ENCODE measurements at regions not wholly inside any gene's neighbourhood (a gene's known extent, or its start where the extent isn't known, plus 50 kb on each side); places are given as distances from the start of the nearest gene placed in this dataset.
A peak's percentile ranks its signal among the peaks of the same experiment; 100 is the strongest.

- H3K27ac Mint-ChIP-seq = no peak overlapping the region
- H3K27me3 Mint-ChIP-seq = no peaks in the 10 kb centered on the region
- H3K4me1 Mint-ChIP-seq = no peaks in the 10 kb centered on the region
- no peaks in the 10 kb centered on the region for H3K36me3 Mint-ChIP-seq (ENCODE audit: low read depth)
- intact Hi-C loops (cut with micrococcal nuclease) = no loop called here
- peaks cover 15% of the 10 kb centered on the region for H3K9me3 Mint-ChIP-seq
- no peak overlapping the region for H3K4me3 Mint-ChIP-seq
- DNase-seq = no peak
Measured at GRCh38 chr7:71050492-71050891, 81.5 kb upstream of the GALNT17 start.

GRCh38 chr7:71055504-71055903 is 76.4 kb upstream of the GALNT17 start:
- Mint-ChIP-seq H3K27ac (no peak overlapping the region), H3K27me3 (no peaks in the 10 kb centered on the region), H3K4me3 (no peak overlapping the region), H3K9me3 (peaks cover 5% of the 10 kb centered on the region), H3K36me3 (ENCODE audit: low read depth) (no peaks in the 10 kb centered on the region), H3K4me1 (no peaks in the 10 kb centered on the region)
- intact Hi-C loops (cut with micrococcal nuclease) = no loop called here
- no peak for DNase-seq

GRCh38 chr7:71077743-71078476 is 54.0 kb upstream of the GALNT17 start:
- H3K27ac Mint-ChIP-seq = no peak overlapping the region
- no peaks in the 10 kb centered on the region for H3K4me1 Mint-ChIP-seq
- peaks cover 23% of the 10 kb centered on the region for H3K9me3 Mint-ChIP-seq
- DNase-seq = peak; percentile 27
- H3K27me3 Mint-ChIP-seq = no peaks in the 10 kb centered on the region
- H3K36me3 Mint-ChIP-seq (ENCODE audit: low read depth) = no peaks in the 10 kb centered on the region
- intact Hi-C loops (cut with micrococcal nuclease) = no loop called here
- no peak overlapping the region for H3K4me3 Mint-ChIP-seq
